ENCODE measurements at regions not wholly inside any gene's neighbourhood (a gene's known extent, or its start where the extent isn't known, plus 50 kb on each side); places are given as distances from the start of the nearest gene placed in this dataset.

DNA sequence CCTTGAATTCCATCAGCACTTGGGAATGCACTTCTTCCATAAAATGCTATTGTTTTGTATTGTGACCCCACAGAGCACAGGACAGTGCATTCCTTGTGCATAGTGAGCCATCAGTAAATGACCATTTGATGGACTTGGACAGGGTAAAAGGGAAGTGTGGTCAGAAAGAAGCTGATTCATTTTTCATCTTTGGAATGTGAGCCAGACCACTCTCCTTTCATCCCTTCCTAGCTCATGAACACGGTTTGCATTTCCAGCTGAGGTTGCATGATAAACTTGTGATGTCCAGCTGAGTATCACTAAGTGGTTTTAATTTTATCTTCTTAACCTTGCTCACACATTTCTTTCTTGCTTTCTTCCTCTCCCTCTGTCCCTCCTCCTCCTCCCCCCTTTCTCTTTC is 101.3 kb downstream of the NUDT12 start:
- no peak for DNase-seq

DNA sequence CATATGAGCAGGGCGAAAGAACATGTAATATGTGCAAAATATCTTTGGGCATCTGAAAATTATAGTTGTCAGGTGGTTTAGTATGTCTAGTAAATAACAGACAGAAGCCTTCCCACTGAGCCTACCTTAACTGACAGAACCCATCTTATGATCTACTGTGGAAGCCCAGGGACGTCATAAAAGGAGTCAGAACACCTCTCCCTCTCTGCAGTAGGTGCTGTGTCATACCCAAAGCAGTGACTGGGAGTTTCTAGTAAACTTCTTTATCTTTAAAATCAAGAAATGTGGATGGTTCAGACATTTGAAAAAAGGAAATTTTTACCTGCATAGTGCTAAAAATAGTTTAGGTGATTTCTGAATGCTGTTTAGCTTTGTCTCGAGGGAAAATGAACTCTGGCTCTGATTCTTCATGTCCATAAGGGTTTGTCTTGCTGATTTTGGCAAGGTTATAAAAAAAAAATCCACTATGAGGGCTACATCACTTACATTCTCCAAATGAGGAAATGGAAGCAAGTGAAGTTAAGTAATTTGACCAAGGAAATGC is 104.0 kb downstream of the NUDT12 start:
- no peak for DNase-seq

- DNase-seq, result no peak
Observed at GRCh38 chr5:103456476-103456875, 106.1 kb downstream of the NUDT12 start.

GRCh38 chr5:103455796-103456195 is 106.8 kb downstream of the NUDT12 start:
- DNase-seq, result no peak

- no peak for DNase-seq
Observed at GRCh38 chr5:103454770-103455169, 107.8 kb downstream of the NUDT12 start.

GRCh38 chr5:103452666-103453065 is 109.9 kb downstream of the NUDT12 start:
- no peak for DNase-seq

GRCh38 chr5:103452089-103452488 is 110.5 kb downstream of the NUDT12 start:
- DNase-seq, result no peak

DNA sequence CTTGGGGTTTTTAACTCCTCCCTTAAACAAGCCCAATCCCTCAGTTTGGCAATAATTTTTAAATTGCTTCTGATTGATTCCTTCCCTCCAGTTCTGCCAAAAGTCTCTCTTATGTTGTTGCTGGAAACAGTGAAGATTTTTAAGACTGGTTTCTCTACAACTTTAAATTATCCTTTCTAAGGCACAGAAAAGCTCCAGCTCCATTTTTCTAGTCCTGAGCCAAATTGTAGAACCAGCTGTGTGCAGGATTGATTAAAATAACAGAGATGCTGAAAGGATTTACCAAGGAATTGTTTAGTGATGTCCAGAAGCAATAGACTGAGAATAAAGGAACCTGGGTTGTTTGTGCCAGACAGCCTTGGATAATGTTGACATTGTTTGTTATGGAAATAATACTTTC is 111.3 kb downstream of the NUDT12 start:
- no peak for DNase-seq

GRCh38 chr5:103450333-103451061 is 112.1 kb downstream of the NUDT12 start:
- no peak for DNase-seq

DNA sequence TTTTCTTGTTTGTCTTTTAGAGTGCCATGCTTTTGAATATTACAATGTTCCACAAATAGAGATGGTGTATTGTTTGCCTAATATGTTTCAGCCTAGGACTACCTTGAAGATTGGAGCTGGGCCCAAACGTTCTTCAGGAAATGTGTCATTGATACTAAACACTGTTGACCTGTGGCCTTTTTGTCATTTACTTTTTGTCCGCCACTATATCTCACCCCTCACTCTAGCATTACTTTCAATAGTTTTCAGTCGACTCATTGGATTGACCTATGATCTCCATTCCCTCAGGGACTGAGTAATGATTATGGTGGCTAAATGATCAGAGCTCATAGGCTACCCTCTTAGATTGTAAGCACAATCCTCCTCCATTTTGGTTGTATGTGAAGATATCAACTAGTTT is 115.8 kb downstream of the NUDT12 start:
- DNase-seq, result no peak

DNA sequence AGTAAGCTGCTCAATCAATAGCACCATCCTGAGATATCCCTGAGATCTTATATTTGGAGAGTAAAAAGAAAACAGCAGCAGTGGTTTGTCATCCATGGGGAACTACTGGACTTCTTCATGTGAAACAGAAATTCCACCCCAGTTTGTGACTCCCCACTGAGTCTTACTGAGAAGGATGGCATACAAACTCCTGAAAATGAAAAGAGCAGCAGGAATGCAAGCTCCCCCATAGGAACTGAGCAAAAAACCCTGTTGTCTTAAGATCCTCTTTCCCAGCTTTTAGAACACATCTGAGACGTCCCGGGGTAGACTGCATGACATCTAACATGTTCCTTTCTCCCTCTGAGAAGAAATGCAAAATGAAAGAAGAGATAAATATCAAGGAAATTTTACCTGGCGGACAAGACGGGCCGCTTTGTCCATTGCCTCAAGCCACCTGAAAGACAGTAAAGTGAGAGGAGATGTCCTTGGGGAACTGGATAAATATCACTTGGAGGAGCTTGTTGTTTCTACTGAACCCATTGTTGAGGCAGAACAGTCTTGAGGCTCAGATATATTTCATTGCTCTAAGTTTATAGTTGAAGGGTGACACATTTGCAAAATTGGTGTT is 117.1 kb downstream of the NUDT12 start:
- no peak for DNase-seq

GRCh38 chr5:103444333-103445038 is 118.1 kb downstream of the NUDT12 start:
- no peak for DNase-seq

- no peak for DNase-seq
Observed at GRCh38 chr5:103442750-103443149, 119.8 kb downstream of the NUDT12 start.

DNA sequence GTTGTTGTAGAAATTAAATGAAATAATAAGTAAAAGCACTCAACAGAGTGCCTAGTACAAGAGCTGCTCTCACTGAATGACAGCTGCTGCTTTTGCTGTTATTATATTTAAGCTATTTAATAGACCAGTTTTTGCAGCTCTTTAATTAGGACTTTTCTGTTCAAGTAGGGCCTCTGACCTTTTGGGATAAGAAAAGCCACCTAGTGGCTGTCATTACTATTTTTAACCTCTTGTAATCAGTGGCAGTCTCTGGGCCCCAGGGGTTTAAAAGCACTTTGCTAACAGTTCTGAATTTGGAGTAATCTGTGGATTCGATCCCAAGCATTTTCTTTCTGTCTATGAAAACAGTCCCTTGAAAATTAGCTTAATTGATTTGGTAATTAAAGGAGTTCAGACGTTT is 121.1 kb downstream of the NUDT12 start:
- DNase-seq, result no peak

DNA sequence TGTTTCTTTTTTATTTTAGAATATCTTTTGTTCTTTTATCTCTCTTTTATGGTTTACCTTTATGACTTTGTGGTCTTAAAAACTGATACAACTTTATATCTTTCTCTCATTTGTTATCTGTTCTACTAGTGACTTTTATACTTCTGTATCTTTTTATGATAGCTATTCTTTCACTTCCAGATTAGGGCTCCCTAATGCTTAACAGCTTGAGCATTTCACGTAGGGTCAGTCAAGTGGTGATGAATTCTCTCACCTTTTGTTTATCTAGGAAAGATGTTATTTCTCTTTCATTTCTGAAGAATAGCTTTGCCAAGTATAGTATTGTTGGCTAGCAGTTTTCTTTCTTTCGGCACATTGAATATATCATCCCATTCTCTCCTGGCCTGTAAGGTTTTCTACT is 123.6 kb downstream of the NUDT12 start:
- DNase-seq, result no peak

DNA sequence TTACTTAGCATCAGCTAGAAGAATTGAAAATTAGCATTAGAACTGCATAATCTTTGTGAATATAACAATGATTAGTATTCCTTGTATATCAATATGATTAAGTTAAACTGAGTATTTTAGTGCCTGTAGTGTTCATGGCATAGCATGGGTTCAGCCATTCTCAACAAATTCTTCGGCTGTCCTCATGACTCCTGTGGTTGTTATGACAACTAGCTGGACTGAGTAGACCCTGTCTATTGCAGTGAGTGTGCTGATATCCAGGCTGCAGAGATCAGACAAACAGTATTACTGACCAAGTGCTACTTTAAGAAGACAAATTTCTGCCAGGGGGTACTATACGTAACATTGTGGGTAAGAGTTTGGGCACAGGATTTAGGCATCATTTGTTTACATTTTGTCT is 125.9 kb downstream of the NUDT12 start:
- no peak for DNase-seq

- DNase-seq, result no peak
Observed at GRCh38 chr5:103436112-103436511, 126.5 kb downstream of the NUDT12 start.

DNA sequence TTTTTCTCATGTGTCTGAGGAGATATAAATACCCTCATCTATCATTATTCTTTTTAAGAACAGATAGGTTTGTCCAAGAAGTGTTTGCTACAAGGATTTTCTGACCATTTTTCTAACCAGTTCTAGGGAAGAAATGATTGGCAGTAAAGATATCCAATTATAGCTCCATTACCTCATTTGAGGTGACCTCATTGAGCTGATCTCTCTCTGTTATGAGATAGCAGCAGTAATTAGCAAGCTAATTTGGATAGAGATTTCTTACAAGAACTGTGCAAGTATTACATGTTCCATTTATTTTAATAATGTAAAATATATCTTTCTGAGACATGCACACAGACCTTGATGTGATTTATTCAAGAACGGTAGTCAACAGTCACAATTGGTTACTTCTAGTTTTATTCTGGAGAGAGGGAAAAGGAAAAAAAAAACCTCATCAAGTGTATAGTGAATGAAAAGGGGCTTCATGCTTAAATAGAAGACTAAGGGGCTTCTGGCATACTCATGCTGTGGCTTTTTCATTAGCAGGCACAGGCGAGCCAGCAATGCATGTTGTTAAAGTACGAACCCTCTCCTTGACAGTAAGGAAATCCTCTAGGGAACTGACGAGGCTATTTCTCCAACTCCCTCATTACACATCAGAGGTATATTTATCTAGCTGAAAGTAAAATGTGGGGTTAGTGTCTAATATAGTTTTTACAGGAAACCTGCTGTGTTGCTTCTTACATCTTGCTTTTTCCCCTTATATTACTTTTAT is 127.3 kb downstream of the NUDT12 start:
- no peak for DNase-seq

- DNase-seq, result no peak
Observed at GRCh38 chr5:103434057-103434456, 128.5 kb downstream of the NUDT12 start.

DNA sequence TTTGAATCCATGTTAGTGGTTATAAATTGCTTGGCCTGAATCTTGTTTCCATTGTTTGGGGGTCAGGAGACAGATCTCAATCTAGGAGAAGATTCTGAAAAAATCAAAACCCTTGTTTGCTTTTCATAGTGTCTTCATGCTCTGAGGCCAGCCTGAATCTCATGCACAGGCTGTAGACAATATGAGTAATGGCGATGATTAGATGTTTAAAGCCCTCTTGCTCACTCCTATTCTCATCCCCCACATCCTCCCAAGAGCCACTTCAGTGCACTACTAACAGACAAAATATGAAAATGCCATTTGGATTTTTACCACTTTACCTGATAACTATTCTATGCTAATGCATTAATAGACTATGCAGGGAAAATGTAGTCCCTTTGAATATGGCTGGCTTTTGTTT is 129.4 kb downstream of the NUDT12 start:
- DNase-seq, result no peak

DNA sequence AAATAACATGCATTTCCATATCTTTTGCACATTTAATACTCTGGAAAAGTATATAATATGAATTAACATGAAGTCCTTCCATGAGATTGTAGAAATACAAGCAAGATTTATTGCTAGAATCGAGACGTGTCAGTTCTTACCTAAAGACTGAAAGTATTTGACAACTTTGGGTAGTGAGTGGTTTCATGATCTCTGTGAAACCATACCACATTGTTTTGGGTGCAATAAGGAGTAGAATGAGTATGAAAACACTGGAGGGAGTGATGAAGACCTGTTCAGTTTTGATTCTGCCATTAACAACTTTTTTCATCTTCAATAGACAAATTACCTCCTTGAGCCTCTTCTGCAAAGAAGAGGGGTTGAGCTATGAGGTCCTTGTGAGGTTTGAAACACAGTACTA is 133.7 kb downstream of the NUDT12 start:
- DNase-seq, result no peak

GRCh38 chr5:103428411-103428871 is 134.1 kb downstream of the NUDT12 start:
- no peak for DNase-seq

DNA sequence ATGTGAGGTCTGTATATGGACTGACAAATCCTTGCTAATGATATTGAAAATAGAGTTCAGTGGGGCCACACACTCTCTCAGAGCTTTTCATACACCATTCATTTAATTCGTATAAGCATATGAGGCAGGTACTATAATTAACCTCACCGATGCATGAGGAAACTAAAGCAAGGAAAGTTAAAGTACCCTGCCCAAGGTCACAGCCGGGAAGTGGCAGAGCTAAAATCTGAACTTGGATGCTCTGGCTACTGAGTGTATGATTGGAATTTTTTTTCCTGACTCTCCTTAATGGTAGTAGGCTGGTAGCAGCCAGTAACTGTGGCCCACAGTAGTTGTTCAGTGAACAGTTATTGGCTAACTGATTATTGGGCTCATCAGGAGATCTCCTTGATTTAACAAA is 135.3 kb downstream of the NUDT12 start:
- DNase-seq, result no peak

Measured in CD4-positive, alpha-beta T cell treated with Interleukin-10 for 1 hour (primary cell).